ENCODE measurements at regions not wholly inside any gene's neighbourhood (a gene's known extent, or its start where the extent isn't known, plus 50 kb on each side); places are given as distances from the start of the nearest gene placed in this dataset.
"Not testable (repeated sequence)": the region's sequence is repeated elsewhere in the genome, so short reads cannot be mapped to it uniquely, and the experiment has no call there.

DNA sequence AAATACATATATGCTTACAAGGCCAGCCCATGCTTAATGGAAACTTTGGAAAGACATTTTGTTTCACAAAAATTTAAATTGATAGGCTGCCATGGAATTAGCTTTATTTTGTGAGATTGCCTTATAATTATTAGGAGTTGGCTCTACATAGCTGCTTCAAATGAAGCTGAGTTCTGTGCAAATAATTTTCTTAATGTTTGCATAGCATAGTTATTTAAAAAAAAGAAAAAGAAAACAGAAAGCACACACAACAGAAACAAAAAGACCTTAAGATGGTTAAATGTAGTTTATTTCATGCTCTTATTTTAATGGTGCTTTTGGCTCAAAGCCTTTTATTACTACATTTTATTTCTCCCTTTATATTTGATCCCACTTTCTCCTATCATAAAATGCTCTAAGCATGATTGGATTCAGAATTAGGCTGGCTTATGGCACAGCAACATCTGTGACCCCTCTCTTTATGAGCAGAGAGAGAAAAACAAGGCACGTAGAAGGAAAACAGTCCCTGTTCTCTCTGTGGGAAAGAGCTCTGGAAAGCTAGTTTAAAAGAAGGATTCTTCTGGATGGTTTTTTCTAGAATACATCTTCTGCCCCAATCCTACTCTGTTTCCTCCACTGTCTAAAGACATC is 530.5 kb downstream of the NTRK2 start:
- DNase-seq = no peak

- DNase-seq = no peak
Observed at GRCh38 chr9:85192750-85193149, 523.2 kb downstream of the NTRK2 start.

- DNase-seq = no peak
Observed at GRCh38 chr9:85186218-85186585, 516.7 kb downstream of the NTRK2 start.

GRCh38 chr9:85185486-85186217 is 516.1 kb downstream of the NTRK2 start:
- no peak for DNase-seq

GRCh38 chr9:85182383-85182782 is 512.9 kb downstream of the NTRK2 start:
- DNase-seq = no peak

GRCh38 chr9:85178474-85178873 is 508.9 kb downstream of the NTRK2 start:
- DNase-seq = no peak

- no peak for DNase-seq
Observed at GRCh38 chr9:85173967-85174366, 504.4 kb downstream of the NTRK2 start.

DNA sequence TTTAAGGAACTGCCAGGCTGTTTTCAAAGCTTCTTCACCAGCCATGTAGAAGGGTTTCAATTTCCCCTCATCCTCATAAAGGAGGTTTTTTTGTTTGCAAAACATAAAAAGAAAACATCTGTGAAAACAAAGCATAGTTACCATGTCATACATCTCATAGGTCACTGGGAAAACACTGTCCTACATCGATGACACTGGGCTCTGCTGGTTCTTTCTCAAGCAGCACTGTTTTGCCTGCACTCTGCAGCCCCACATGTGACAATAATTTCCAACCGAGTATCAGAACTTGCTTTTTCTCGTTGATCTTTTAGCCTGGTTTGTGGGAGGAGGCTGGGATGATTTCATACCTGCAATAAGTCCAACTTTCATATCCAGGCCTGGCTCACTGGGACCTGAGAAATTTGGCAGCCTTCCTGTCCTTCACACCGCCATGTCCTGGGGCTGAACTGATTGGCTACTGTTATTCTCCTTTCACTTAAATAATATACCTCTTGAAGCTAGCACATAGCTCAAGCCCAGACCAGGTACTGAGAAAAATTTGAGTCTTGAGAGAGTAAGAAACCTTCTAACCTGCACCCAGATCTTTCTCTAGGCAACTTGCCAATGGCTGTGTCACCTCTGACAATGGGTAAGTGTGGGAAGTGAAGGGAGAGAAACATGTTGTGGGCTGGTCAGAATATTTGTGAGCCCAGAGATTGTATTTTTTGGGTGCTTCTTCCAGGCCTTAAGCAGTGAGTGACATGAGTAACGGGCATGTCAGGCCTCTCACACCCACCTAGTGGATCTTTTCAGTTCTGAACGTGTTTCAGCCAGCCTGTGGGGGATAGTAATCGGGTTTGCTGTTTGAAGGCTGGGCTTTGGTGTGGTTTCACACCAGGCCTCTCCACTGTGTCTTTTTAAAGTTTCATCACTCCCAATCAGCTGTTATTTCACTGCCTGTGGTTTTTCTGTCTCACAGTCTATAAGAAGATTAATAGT is 502.8 kb downstream of the NTRK2 start:
- no peak for DNase-seq

DNA sequence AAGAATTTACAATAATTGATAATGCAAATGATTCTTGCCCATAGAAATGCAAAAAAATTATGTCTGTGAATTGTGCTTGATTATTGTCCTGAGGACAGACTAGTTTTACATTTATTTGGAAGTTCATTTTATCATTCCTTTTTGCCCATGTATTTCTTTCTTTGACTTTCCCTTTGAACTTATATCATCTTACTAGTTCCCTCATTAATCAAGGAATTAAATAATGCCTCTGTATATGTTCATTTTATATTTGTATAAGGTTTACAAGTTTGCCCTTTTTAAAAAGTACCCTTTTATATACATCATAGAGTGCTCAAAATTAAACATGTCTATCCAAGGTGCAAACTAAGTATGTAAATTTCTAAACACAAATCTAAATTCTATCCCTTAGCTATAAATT is 501.6 kb downstream of the NTRK2 start:
- no peak for DNase-seq

DNA sequence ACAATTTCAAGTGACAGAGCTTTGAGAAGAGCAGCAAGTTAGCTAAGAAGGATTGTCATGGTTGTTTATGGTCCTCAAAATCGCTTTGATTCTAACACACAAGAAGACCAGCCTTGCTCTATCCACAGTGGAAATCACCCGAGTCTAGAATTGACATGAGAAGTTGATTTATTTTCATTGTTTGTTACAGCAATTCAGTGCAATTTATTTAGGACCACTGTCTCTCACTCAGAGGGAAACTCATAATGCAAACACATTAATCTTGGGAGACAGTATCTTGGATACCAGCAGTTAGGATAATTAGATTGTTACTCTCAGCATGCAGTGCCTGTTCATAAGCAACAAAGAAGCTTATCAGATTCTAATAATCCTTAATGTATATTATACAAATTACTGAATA is 498.9 kb downstream of the NTRK2 start:
- no peak for DNase-seq

GRCh38 chr9:85167146-85167545 is 497.6 kb downstream of the NTRK2 start:
- no peak for DNase-seq

DNA sequence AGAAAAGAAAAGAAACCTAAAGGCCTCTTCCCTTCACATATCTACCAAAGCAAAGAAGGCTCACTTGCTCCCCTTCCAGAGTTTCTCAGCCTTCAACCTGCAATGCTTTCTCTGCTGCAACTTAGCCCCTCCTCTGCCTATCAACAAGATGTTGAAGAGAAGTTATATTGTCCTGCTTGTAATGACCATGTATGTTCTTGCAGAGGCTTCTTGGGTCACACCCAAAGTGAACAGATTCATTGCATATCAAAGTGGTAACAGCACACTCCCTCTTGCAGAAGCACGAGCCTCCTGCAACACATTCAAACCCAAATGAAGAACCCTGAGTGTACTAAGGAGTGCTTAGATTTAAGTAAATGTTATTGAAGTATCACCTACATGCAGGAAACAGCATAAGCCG is 494.3 kb downstream of the NTRK2 start:
- DNase-seq = no peak

GRCh38 chr9:85163415-85163814 is 493.9 kb downstream of the NTRK2 start:
- DNase-seq = no peak

DNA sequence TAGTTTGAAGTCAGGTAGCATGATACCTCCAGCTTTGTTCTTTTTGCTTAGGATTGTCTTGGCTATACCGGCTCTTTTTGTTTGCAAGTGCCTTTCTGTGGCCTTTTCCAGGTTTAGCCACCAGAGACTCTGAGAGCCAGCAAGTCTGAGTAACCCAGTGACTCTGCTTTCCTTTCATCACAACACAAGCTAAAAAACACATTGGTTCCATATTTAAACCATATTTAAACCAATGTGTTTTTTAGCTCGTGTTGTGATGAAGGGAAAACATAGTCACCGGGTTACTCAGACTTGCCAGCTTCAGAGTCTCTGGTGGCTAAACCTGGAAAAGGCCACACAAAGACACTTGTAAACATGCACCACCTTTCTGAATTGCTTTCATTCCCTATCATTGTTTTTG is 493.3 kb downstream of the NTRK2 start:
- no peak for DNase-seq

DNA sequence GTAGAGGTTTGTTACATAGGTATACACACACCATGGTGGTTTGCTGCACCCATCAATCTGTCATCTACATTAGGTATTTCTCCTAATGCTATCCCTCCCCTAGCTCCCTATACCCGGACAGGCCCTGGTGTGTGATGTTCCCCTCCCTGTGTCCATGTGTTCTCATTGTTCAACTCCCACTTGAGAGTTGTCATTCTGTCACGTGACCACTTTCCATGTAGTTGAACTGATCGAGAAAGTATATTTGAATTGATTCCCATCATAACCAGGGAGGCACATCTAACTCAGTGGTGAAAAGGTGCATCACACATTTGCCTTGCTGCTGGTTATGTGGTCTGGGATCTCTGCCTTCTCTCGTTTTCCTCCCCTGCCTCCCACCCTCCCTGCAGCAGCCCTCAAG is 491.4 kb downstream of the NTRK2 start:
- not testable (repeated sequence) for DNase-seq

- no peak for DNase-seq
Observed at GRCh38 chr9:85158512-85158911, 489.0 kb downstream of the NTRK2 start.

- DNase-seq = no peak
Observed at GRCh38 chr9:85157772-85158171, 488.2 kb downstream of the NTRK2 start.

GRCh38 chr9:85156652-85157051 is 487.1 kb downstream of the NTRK2 start:
- no peak for DNase-seq

DNA sequence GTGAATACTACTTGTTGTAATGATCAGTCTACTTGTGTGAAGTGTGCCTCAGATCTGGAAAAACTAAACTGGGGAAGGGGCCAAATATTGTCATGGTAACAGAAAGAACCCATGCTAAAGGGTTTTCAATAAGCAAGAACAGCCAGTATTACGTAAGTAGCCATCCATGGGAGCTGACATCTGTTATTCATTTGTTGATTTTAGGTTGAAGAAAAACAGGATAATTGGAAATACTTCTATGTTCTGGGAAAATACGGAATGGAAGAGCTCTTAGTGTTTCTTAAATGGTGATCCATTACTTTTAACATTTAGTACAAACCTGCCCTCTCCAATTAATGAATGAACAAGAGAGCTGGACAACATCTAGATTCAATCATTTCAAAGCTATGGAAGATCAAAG is 485.8 kb downstream of the NTRK2 start:
- DNase-seq = no peak

DNA sequence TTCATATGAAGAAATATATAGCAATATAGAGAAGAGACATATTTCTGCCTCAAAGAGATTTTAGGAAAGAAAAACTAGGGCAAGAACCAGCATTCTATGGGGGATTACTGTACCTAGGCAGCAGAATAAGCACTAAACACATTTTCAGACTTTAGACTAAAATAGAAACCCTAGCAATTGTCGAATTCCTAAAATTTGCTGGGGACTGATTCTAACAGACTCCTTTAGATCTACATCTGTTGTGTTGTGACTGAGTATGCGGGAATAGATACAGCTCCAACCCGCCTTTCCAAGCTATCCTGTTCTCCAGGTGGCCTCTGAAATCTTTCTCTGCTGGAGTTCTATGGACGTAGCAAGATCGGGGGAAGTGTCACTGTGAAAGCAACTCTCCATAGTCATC is 482.2 kb downstream of the NTRK2 start:
- no peak for DNase-seq

GRCh38 chr9:85151162-85151561 is 481.6 kb downstream of the NTRK2 start:
- DNase-seq = no peak

GRCh38 chr9:85147046-85147640 is 477.6 kb downstream of the NTRK2 start:
- no peak for DNase-seq

DNA sequence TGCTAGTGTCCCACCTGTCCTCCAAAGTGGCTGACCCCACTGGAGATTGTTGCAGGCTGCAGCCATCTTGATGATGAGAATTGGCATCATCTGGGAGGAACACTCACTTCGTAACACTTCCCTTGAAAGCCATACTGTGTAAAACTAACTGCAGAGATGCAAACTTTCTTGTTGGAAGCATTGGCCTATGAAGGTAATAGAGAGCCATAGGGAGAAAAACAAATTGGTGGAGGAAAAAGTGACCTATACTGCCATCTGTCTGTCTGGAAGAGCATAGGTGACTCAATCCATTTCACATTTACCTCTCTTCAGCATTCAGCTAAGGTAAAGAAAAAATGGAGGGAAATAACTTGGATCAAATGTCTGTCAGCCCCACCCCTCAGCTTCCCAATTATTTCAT is 473.4 kb downstream of the NTRK2 start:
- no peak for DNase-seq
